HG03432 (cell line): ENCODE measurements at regions not wholly inside any gene's neighbourhood (a gene's known extent, or its start where the extent isn't known, plus 50 kb on each side); places are given as distances from the start of the nearest gene placed in this dataset.

ENCODE experiments used
- ATAC-seq: cut with Tn5 transposase; IDR thresholded peaks from one replicate; pipeline ENCODE4 v1.9.1; 2021; ENCODE audit warnings: mild to moderate bottlenecking, moderate library complexity; ENCODE audit not compliant: unreplicated experiment

- ATAC-seq = no peak
Measured at GRCh38 chr5:174655351-174655750, 69.0 kb upstream of the MSX2 start.

GRCh38 chr5:174664180-174664850 is 60.1 kb upstream of the MSX2 start:
- ATAC-seq = no peak

- no peak for ATAC-seq
Measured at GRCh38 chr5:174665347-174665746, 59.0 kb upstream of the MSX2 start.

GRCh38 chr5:174667526-174667925 is 56.9 kb upstream of the MSX2 start:
- no peak for ATAC-seq

GRCh38 chr5:174668349-174668748 is 56.0 kb upstream of the MSX2 start:
- no peak for ATAC-seq
